ENCODE measurements at regions not wholly inside any gene's neighbourhood (a gene's known extent, or its start where the extent isn't known, plus 50 kb on each side); places are given as distances from the start of the nearest gene placed in this dataset.

GRCh38 chr6:11953641-11954040 is 58.5 kb upstream of the HIVEP1 start:
- Mint-ChIP-seq H3K36me3 (ENCODE audit: insufficient read depth, unreplicated experiment) (no peaks in the 10 kb centered on the region), H3K4me3 (ENCODE audit: unreplicated experiment) (no peak overlapping the region), H3K27ac (ENCODE audit: unreplicated experiment) (no peak overlapping the region), H3K27me3 (ENCODE audit: insufficient read depth, unreplicated experiment) (no peaks in the 10 kb centered on the region), H3K4me1 (ENCODE audit: low read depth, unreplicated experiment) (no peaks in the 10 kb centered on the region), H3K9me3 (ENCODE audit: unreplicated experiment) (no peaks in the 10 kb centered on the region)
- DNase-seq = no peak
- POLR2A ChIA-PET = no interaction called here
- Histone ChIP-seq H3K27me3 (replicated peaks; ENCODE audit: control insufficient read depth, insufficient read depth, low read length) (no peaks in the 10 kb centered on the region), H3K9me3 (no peaks in the 10 kb centered on the region), H3K36me3 (ENCODE audit: control insufficient read depth, insufficient read depth, low read length) (no peaks in the 10 kb centered on the region), H3K4me3 (ENCODE audit: low read depth, low read length) (no peak overlapping the region), H3K4me1 (no peaks in the 10 kb centered on the region)
- CTCF ChIA-PET = no interaction called here
- no TSS peak for BruUV-seq (replicated peaks)
- no peak for TF ChIP-seq CTCF (IDR thresholded peaks at IDR 0.05; ENCODE audit: insufficient read depth in 1 of 2, low read depth in 1 of 2, low read length in 1 of 2, severe bottlenecking in 1 of 2, unreplicated experiment in 1 of 2)
- intact Hi-C loops (cut with micrococcal nuclease; ENCODE audit: unreplicated experiment) = no loop called here

GRCh38 chr6:11952316-11952715 is 59.8 kb upstream of the HIVEP1 start:
- no peak overlapping the region for H3K4me3 ChIP-seq (ENCODE audit: low read depth, low read length)
- H3K4me3 Mint-ChIP-seq (ENCODE audit: unreplicated experiment) = no peak overlapping the region
- ChIA-PET CTCF (no interaction called here), POLR2A (no interaction called here)
- TF ChIP-seq CTCF (IDR thresholded peaks at IDR 0.05; ENCODE audit: insufficient read depth in 1 of 2, low read depth in 1 of 2, low read length in 1 of 2, severe bottlenecking in 1 of 2, unreplicated experiment in 1 of 2) = no peak
- H3K36me3 Mint-ChIP-seq (ENCODE audit: insufficient read depth, unreplicated experiment) = no peaks in the 10 kb centered on the region
- H3K27me3 ChIP-seq (replicated peaks; ENCODE audit: control insufficient read depth, insufficient read depth, low read length) = no peaks in the 10 kb centered on the region
- no peaks in the 10 kb centered on the region; the same call in 1 of the 2 replicates for H3K4me1 ChIP-seq
- intact Hi-C loops (cut with micrococcal nuclease; ENCODE audit: unreplicated experiment) = no loop called here
- H3K9me3 Mint-ChIP-seq (ENCODE audit: unreplicated experiment) = no peaks in the 10 kb centered on the region
- DNase-seq = no peak
- BruUV-seq (replicated peaks) = no TSS peak
- H3K9me3 ChIP-seq = no peaks in the 10 kb centered on the region
- H3K27me3 Mint-ChIP-seq (ENCODE audit: insufficient read depth, unreplicated experiment) = no peaks in the 10 kb centered on the region
- no peaks in the 10 kb centered on the region for H3K36me3 ChIP-seq (ENCODE audit: control insufficient read depth, insufficient read depth, low read length)
- no peaks in the 10 kb centered on the region for H3K4me1 Mint-ChIP-seq (ENCODE audit: low read depth, unreplicated experiment)
- H3K27ac Mint-ChIP-seq (ENCODE audit: unreplicated experiment) = no peak overlapping the region

GRCh38 chr6:11951868-11952267 is 60.2 kb upstream of the HIVEP1 start:
- no peaks in the 10 kb centered on the region for H3K27me3 Mint-ChIP-seq (ENCODE audit: insufficient read depth, unreplicated experiment)
- H3K9me3 ChIP-seq = no peaks in the 10 kb centered on the region
- H3K36me3 Mint-ChIP-seq (ENCODE audit: insufficient read depth, unreplicated experiment) = no peaks in the 10 kb centered on the region
- TF ChIP-seq CTCF (IDR thresholded peaks at IDR 0.05; ENCODE audit: insufficient read depth in 1 of 2, low read depth in 1 of 2, low read length in 1 of 2, severe bottlenecking in 1 of 2, unreplicated experiment in 1 of 2) = no peak
- BruUV-seq (replicated peaks) = no TSS peak
- no peak overlapping the region for H3K4me3 Mint-ChIP-seq (ENCODE audit: unreplicated experiment)
- no peaks in the 10 kb centered on the region; the same call in 1 of the 2 replicates for H3K4me1 ChIP-seq
- H3K4me3 ChIP-seq (ENCODE audit: low read depth, low read length) = no peak overlapping the region
- H3K9me3 Mint-ChIP-seq (ENCODE audit: unreplicated experiment) = no peaks in the 10 kb centered on the region
- H3K27me3 ChIP-seq (replicated peaks; ENCODE audit: control insufficient read depth, insufficient read depth, low read length) = no peaks in the 10 kb centered on the region
- DNase-seq = no peak
- CTCF ChIA-PET = no interaction called here
- no peaks in the 10 kb centered on the region for H3K4me1 Mint-ChIP-seq (ENCODE audit: low read depth, unreplicated experiment)
- POLR2A ChIA-PET = no interaction called here
- no peaks in the 10 kb centered on the region for H3K36me3 ChIP-seq (ENCODE audit: control insufficient read depth, insufficient read depth, low read length)
- H3K27ac Mint-ChIP-seq (ENCODE audit: unreplicated experiment) = no peak overlapping the region
- intact Hi-C loops (cut with micrococcal nuclease; ENCODE audit: unreplicated experiment) = no loop called here

Data from Caco-2 (cell line).